ENCODE measurements at regions not wholly inside any gene's neighbourhood (a gene's known extent, or its start where the extent isn't known, plus 50 kb on each side); places are given as distances from the start of the nearest gene placed in this dataset.
"Not testable (repeated sequence)": the region's sequence is repeated elsewhere in the genome, so short reads cannot be mapped to it uniquely, and the experiment has no call there.

DNA sequence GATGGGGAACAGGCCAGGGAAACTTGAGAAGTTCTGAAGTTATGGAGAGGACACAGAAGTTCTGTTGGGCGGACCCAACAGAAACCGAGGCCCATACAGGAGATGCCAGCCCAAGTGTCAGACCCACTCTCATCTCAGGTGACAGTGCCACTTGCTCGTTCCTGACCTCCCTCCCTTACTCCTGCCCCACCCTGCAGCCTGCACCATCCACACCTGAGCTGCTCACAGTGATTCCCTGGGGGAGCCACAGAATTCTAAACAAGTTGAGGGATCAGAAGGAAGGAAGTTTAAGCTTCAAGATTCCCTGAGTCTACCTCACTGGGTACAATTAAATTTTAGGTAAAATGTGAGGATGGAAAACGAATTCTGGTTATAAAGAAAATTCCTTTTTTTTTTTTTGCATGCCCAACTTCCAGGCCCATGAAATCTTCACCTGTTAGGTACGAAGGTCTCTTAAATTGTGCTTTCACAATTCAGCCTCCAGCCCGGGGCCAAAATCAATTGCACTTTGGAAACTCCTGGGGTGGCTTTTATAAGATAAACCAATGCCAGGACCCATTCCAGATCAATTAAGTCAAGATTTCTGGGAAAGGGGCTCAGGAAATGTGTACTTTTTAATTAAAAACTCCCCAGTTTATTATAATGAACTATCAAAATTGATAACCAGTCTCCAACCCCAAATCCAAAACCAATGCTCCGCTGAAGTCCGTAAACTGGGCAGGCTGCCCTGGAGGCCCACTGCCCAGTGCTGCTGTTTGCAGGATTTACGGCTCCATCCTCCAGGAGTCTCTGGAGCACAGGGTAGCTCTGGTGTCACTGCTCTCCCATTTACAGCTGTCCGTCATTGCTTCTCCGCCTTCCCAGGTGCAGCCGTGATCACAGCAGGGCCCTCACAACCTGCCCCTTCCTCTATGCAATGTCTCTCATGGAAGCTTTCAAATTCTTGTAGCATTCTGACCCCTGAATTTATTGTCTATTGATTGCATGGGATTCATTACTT lies 643.5 kb downstream of the UQCRFS1 start:
- DNase-seq (ENCODE audit: low spot score): no peak

DNA sequence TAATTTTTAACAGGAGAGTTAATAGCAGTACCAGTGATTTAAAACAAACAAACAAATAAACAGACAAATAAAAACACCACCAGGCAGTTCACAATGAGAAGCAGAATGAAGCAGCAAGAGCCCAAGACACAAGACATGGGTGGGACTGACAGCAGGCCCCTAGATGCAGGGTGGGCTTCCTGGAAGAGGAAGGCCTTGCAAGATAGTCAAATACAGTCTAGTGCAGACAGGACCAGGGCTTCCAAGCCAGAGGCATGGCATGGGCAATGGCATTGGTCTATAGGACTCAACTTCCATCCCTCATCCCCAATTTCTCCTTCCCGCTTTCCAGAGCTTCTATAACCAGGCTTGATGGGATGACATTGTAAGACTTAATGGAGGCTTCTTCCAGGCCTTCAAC lies 645.1 kb downstream of the UQCRFS1 start:
- DNase-seq (ENCODE audit: low spot score): no peak

GRCh38 chr19:28563964-28564921 lies 648.7 kb downstream of the UQCRFS1 start:
- no peak for DNase-seq (ENCODE audit: low spot score)

- no peak for DNase-seq (ENCODE audit: low spot score)
Measured at GRCh38 chr19:28560786-28561185, 652.2 kb downstream of the UQCRFS1 start.

- DNase-seq (ENCODE audit: low spot score): no peak
Measured at GRCh38 chr19:28558783-28559182, 654.2 kb downstream of the UQCRFS1 start.

DNA sequence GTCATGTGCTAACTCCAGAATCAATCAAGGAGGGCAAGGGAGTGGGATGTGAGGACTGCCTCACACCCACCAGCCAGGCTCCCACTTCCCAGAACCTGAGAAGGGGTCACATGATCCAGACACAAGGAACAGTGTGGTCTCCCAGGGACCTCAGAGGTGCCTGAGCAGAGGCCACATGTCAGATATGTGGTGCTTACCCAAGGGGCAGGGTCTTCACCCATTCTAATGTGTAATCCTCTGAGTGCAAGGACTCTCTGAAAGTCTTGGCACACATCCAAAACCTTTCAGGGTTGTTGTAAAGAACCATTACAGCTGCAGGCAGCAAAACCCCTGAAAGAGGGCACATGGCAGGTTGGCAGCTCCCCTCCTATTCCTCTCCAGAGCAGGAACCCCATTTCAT lies 656.6 kb downstream of the UQCRFS1 start:
- no peak for DNase-seq (ENCODE audit: low spot score)

GRCh38 chr19:28555317-28555716 lies 657.6 kb downstream of the UQCRFS1 start:
- no peak for DNase-seq (ENCODE audit: low spot score)

DNA sequence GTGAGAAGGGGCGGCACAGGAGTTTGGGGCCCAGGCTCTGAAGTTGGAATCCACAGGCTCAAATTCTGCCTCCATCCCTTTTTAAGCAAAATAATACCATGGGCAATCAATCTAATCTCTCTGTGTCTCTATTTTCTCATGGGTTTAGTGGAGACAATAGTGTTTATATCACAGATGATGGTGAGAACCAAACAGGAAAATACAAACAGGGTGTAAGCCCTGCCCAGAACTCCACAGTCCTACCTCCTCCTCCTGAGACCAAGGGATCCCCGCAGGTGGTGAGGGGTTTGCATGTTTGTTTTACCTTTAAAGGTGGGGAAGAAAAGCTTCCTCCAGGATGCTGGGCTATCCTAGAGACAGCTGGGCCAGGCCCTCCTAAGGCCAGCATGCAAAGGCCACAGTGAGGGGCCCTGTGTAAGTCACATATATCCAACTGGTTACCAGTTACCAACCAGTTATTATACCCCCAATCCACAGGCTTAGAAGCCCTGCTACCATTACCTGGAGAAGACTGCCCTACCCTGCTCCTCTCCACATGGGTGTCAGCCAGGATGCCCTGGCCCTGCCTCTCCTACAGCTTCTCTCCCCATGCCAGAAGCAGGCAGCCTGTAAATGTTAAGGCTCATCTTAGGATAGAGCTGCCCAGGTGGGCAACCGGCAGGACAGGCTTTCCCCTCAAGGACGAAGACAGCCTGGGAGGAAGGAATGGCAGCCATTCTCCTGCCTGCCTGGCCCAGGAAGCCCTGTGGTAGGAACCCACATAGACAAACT lies 658.4 kb downstream of the UQCRFS1 start:
- DNase-seq (ENCODE audit: low spot score): no peak

DNA sequence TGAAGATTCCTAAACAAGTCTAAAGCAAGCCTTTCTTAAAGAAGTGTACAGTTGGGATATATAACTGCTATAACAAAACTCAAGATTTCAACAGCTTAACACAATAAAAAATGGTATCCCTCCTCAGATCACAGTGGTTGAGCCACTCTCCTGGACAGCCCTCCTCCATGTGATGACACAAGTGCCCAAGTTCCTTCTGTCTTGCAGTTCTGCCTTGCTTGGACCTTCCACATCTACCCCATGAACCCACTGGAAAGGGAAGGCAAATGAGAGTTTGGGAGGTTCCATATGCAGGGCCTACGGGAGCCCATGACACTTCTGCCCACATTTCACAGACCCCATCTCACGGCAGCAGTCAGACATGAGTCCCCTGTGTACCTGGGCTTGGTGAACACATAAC lies 659.2 kb downstream of the UQCRFS1 start:
- DNase-seq (ENCODE audit: low spot score): no peak

DNA sequence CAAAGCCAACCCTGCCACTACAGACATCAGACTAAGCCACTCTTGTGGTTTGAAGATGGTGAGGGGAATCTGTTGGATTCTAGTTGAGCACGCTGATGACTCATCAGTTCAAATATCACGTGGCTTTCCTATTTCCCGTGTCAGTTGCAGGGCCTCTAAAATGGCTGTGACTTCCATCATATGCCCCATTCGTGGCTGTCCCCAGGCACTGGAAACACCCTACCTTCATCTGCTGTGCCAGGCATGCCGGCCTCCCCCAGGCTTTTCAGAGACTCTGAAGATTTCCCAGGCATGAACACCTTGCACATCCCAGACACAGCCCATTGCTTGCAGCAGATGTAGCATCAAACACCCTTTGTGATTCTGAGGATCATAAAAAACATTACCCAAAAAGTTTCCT lies 659.9 kb downstream of the UQCRFS1 start:
- no peak for DNase-seq (ENCODE audit: low spot score)

DNA sequence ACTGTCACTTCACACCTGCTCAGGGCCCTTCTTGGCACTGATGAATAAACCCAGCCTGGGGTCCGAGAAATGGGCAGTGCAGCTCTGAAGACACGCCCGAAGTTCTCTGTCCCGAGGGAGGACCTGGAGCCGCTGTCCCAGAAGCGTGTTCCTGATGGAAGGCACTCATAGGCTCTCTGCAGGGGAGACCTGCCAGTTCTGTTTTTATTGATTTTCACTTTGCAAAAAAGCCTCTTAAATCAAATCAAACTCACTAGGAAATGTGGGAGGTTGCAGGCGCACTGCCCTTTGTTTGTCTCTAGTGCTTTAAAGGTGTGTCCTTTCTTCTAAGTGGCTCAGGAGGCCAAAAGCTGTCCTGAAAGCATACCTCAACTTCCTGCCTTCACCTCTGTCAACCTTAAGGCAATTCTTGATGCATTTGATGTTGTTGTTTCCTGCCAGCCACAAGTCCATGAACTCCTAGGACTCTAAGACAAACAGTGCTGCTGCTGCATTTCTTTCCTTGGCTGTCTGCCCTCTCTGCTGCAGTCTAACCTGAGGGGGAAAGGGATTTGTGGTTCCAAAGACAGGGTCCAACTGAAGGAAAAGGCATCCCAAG lies 663.2 kb downstream of the UQCRFS1 start:
- DNase-seq (ENCODE audit: low spot score): no peak

GRCh38 chr19:28546148-28546685 lies 666.7 kb downstream of the UQCRFS1 start:
- DNase-seq (ENCODE audit: low spot score): no peak

- DNase-seq (ENCODE audit: low spot score): not testable (repeated sequence)
Measured at GRCh38 chr19:28545397-28545796, 667.6 kb downstream of the UQCRFS1 start.

DNA sequence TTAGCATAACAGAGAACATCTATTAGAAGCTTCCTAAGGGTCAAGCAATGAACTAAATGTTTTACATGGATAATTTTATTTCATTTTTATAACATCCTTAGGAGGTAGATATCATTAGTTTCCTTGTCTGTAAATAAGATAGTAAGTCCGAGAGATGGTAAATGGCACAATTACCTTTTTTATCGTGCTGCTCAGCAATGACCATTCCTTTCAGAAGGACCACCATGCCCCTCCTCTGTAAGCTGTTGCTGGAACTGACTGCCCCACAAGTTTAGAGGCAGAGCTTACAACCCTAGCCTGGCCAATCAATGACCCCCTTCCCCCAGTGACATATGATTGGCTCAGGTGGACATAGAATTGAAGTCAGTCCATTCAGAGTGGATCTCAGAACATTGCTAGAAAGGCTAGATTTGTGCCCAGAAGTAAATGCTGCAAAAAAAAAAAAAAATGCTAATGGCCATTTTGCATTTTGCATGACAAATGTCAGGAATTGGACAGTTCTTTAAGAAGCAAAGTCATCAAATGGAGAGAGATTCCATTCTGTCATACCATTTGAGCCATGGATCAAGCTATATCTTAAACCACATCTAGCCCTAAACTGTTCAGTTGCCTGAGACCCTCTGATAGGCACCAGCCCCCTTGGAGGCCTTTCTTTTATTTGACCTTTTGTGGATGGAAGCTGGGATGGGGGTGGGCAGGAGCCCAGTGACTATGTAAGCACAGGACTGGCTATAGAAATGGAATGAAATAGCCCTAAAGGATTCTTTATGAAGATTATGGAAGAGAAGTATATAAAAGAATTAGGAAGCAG lies 668.3 kb downstream of the UQCRFS1 start:
- DNase-seq (ENCODE audit: low spot score): no peak

- no peak for DNase-seq (ENCODE audit: low spot score)
Measured at GRCh38 chr19:28543244-28543776, 669.6 kb downstream of the UQCRFS1 start.

- DNase-seq (ENCODE audit: low spot score): no peak
Measured at GRCh38 chr19:28542394-28543243, 670.3 kb downstream of the UQCRFS1 start.

- DNase-seq (ENCODE audit: low spot score): no peak
Measured at GRCh38 chr19:28541602-28542393, 671.2 kb downstream of the UQCRFS1 start.

- no peak for DNase-seq (ENCODE audit: low spot score)
Measured at GRCh38 chr19:28541029-28541428, 671.9 kb downstream of the UQCRFS1 start.

All from D341Med (cell line).